ENCODE measurements at regions not wholly inside any gene's neighbourhood (a gene's known extent, or its start where the extent isn't known, plus 50 kb on each side); places are given as distances from the start of the nearest gene placed in this dataset.

- peaks cover 0 to 2% (median 0%) of the 10 kb centered on the region in 7 donors for H3K9me3 Mint-ChIP-seq
- H3K36me3 ChIP-seq (replicated peaks in 1 of 2; ENCODE audit: control insufficient read depth in 1 of 2, insufficient read depth in 2 of 2, low read length in 2 of 2), result no peaks in the 10 kb centered on the region
- no peaks in the 10 kb centered on the region for H3K4me1 ChIP-seq (ENCODE audit: control insufficient read depth in 1 of 2, insufficient read depth in 2 of 2, low read length in 2 of 2)
- no peak for DNase-seq
- H3K36me3 Mint-ChIP-seq, result no peaks in the 10 kb centered on the region
- no peak for TF ChIP-seq CTCF (IDR thresholded peaks at IDR 0.05)
- no peaks in the 10 kb centered on the region for H3K79me2 ChIP-seq (ENCODE audit: insufficient read depth, low read length)
- no peak overlapping the region for H3K27ac Mint-ChIP-seq
- H3K4me3 Mint-ChIP-seq, result no peak overlapping the region
- intact Hi-C loops (cut with micrococcal nuclease), result no loop called here
- no peak overlapping the region for H2AFZ ChIP-seq (ENCODE audit: insufficient read depth, low read depth, low read length, poor library complexity, severe bottlenecking)
- H3K27ac ChIP-seq (ENCODE audit: low read depth in 1 of 2, low read length in 2 of 2), result no peak overlapping the region
- no peaks in the 10 kb centered on the region for H3K9me3 ChIP-seq (replicated peaks in 1 of 2; ENCODE audit: control insufficient read depth in 1 of 2, insufficient read depth in 1 of 2, low read length in 2 of 2)
- H3K4me2 ChIP-seq (replicated peaks; ENCODE audit: extremely low read depth, low read length, poor library complexity, severe bottlenecking), result no peak overlapping the region
- H3K27me3 ChIP-seq (ENCODE audit: control insufficient read depth in 2 of 2, insufficient read depth in 2 of 2, low read length in 2 of 2), result no peaks in the 10 kb centered on the region
- no CpG with 5 or more reads among the region's 2 CpGs for WGBS (ENCODE audit: insufficient coverage)
- H3K27me3 Mint-ChIP-seq (ENCODE audit: low read depth in 3 of 3), result peaks cover 0 to 2% (median 0%) of the 10 kb centered on the region in 3 donors
- H3K4me1 Mint-ChIP-seq, result no peaks in the 10 kb centered on the region
- no peak overlapping the region for H3K4me3 ChIP-seq (replicated peaks in 1 of 3; ENCODE audit: low read depth in 2 of 3, low read length in 3 of 3)
- no peaks in the 10 kb centered on the region for H4K20me1 ChIP-seq (ENCODE audit: insufficient read depth, low read length)
- H3K9ac ChIP-seq (ENCODE audit: insufficient read depth, low read length, poor library complexity, severe bottlenecking), result no peak overlapping the region
Measured at GRCh38 chr4:135840781-135841180, 1639.2 kb upstream of the PABPC4L start.

DNA sequence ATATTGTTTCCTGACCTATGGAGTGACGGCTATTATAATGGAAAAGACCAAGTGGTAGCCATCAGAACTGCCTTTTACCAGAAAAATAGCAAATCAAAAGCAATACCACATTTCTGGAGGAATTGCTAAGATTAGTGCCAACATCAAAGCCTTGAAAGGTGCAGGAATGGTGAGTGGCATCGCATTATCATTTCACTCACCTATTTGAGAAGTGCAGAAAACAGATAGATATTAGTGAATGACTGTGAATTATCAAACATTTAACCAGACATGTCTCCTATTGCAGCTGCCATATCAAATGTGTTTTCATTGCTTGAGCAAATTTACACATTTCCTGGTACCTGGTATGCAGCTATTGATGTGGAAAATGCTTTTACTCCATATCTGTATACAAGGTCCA is 1638.1 kb upstream of the PABPC4L start:
- H3K9me3 ChIP-seq (replicated peaks in 1 of 2; ENCODE audit: control insufficient read depth in 1 of 2, insufficient read depth in 1 of 2, low read length in 2 of 2), result no peaks in the 10 kb centered on the region
- H3K27me3 ChIP-seq (ENCODE audit: control insufficient read depth in 2 of 2, insufficient read depth in 2 of 2, low read length in 2 of 2), result no peaks in the 10 kb centered on the region
- H3K4me3 ChIP-seq (replicated peaks in 1 of 3; ENCODE audit: low read depth in 2 of 3, low read length in 3 of 3), result no peak overlapping the region
- no peaks in the 10 kb centered on the region for H3K36me3 ChIP-seq (replicated peaks in 1 of 2; ENCODE audit: control insufficient read depth in 1 of 2, insufficient read depth in 2 of 2, low read length in 2 of 2)
- TF ChIP-seq CTCF (IDR thresholded peaks at IDR 0.05), result no peak
- WGBS (ENCODE audit: insufficient coverage), result no CpG with 5 or more reads among the region's 2 CpGs
- DNase-seq, result no peak
- peaks cover 0 to 2% (median 0%) of the 10 kb centered on the region in 7 donors for H3K9me3 Mint-ChIP-seq
- no peaks in the 10 kb centered on the region for H3K36me3 Mint-ChIP-seq
- H2AFZ ChIP-seq (ENCODE audit: insufficient read depth, low read depth, low read length, poor library complexity, severe bottlenecking), result no peak overlapping the region
- H3K4me2 ChIP-seq (replicated peaks; ENCODE audit: extremely low read depth, low read length, poor library complexity, severe bottlenecking), result no peak overlapping the region
- H4K20me1 ChIP-seq (ENCODE audit: insufficient read depth, low read length), result no peaks in the 10 kb centered on the region
- H3K4me1 ChIP-seq (ENCODE audit: control insufficient read depth in 1 of 2, insufficient read depth in 2 of 2, low read length in 2 of 2), result no peaks in the 10 kb centered on the region
- no peaks in the 10 kb centered on the region for H3K79me2 ChIP-seq (ENCODE audit: insufficient read depth, low read length)
- H3K4me1 Mint-ChIP-seq, result no peaks in the 10 kb centered on the region
- no peak overlapping the region for H3K9ac ChIP-seq (ENCODE audit: insufficient read depth, low read length, poor library complexity, severe bottlenecking)
- no peak overlapping the region for H3K27ac ChIP-seq (ENCODE audit: low read depth in 1 of 2, low read length in 2 of 2)
- intact Hi-C loops (cut with micrococcal nuclease), result no loop called here
- no peak overlapping the region for H3K4me3 Mint-ChIP-seq
- no peak overlapping the region for H3K27ac Mint-ChIP-seq
- peaks cover 0 to 2% (median 0%) of the 10 kb centered on the region in 3 donors for H3K27me3 Mint-ChIP-seq (ENCODE audit: low read depth in 3 of 3)
